Stimulated activated CD8-positive, alpha-beta memory T cell treated with anti-CD3 and anti-CD28 coated beads, Interleukin-15, amount 100 ng/mL, for 24 hours (primary cell): ENCODE measurements at regions not wholly inside any gene's neighbourhood (a gene's known extent, or its start where the extent isn't known, plus 50 kb on each side); places are given as distances from the start of the nearest gene placed in this dataset.
A peak's percentile ranks its signal among the peaks of the same experiment; 100 is the strongest.
"Not testable (repeated sequence)": the region's sequence is repeated elsewhere in the genome, so short reads cannot be mapped to it uniquely, and the experiment has no call there.

Experiments
- DNase-seq: peaks from one replicate; pipeline ENCODE4 v3.0.0-alpha.2; 2020; ENCODE audit warnings: low read depth

DNA sequence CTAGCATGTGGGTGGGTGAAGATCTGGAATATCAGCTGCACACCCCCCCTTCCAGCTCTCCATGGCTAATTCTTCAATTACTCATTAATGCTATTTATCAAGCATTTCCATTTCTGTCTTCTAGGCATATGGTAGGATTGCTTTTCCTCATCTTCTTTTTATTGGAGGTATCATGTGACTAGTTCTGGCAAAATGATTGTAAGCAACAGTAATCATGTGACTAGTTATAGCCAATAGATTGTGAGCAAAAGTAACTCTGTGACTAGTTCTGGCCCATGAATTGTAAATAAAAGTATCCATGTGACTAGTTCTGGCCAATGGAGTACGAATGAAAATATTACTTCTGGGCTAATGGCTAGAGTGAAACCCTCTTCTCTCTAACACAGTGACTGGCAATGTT, 107.0 kb upstream of the TMEM132E start:
- DNase-seq = no peak

DNA sequence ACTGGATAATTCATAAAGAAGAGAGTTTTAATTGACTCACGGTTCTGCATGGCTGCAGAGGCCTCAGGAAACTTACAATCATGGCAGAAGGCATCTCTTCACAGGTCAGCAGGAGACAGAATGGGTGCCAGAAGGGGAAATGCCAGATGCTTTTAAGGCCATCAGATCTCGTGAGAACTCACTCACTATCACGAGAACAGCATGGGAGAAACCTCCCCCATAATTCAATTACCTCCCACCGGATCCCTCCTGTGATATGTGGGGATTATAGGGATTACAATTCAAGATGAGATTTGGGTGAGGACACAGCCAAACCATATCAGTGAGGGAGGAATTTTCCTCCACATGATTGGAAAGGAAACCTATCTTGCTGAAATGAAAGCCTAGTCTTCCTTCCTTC, 108.1 kb upstream of the TMEM132E start:
- DNase-seq = not testable (repeated sequence)

GRCh38 chr17:34465789-34466188, 102.8 kb upstream of the CCL1 start:
- no peak for DNase-seq

- no peak for DNase-seq
Measured at GRCh38 chr17:34464812-34465211, 101.8 kb upstream of the CCL1 start.

DNA sequence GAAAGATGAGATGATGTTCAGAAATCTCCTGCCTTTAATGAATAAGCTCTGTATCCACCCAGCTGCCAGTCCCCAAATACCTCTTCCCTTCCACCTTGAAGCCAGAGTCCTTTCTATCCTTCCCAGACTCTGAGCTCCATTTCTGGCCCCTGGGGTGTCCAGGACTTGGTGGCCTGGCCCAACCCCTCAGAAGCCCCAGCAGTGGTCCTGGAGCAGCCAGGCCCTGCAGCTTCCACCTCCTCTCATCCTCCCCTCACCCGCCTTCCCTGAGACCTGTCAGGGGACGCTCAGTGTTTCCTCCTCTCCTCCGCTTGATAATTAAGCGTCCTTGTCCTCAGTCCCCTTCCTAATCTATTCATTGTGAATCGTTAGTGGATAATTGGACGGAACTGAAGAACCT, 95.2 kb upstream of the CCL1 start:
- DNase-seq = no peak

DNA sequence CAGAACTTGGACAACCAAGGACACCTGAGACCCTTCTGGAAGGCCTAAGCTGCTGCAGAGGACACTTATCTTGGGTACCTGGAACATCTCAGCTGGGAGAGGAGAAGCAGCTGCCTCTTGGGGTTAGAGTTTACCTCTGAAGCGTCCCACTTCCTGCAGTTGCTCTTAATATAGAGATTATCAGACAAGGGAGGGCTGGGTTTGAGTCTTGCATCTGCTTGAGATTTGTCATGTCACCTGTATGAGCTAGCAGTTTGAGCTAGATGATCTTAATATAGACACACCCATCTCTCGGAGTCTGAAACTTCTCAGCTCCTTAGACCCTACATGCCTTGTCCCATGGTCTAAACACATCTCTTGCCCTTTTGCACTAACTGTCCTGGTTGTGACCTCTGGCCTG, 93.1 kb upstream of the CCL1 start:
- no peak for DNase-seq

DNA sequence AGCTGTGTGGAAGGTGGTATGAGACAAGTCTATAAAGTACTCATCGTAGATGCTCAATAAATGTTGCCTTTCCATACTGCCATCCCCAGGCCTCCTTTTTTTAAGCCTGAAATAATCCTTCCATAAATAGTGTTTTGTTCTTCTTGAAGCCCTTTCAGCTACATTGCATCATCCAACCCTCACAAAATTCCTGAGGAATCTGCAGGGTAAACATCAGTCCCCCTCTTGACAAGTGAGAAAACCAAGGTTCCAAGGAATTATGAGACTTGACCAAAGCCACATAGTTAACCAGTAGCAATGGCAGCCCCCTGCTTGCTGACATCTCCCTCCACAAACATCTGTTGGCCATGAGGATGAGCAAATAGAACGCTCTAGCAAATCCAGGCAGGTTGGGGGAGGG, 89.7 kb upstream of the CCL1 start:
- no peak for DNase-seq

DNA sequence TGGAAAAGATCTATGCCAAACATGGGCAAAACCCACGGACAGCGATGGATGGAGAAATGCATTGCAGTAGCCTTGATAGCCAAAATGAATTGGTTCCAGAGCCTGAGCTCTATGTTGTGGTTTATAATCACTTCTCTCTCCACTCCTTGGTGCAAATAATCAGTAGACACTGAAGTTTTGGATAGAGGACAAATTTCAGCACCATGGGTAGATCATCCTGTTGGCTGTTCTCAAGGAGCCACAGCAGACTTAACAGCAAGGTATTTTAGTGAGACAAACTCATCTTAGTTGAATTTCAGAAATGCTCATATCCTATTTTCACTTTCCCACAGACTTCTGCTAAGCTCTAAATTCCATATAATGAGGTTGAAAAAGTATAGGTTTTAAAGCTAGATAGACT, 88.3 kb upstream of the CCL1 start:
- DNase-seq = no peak

DNA sequence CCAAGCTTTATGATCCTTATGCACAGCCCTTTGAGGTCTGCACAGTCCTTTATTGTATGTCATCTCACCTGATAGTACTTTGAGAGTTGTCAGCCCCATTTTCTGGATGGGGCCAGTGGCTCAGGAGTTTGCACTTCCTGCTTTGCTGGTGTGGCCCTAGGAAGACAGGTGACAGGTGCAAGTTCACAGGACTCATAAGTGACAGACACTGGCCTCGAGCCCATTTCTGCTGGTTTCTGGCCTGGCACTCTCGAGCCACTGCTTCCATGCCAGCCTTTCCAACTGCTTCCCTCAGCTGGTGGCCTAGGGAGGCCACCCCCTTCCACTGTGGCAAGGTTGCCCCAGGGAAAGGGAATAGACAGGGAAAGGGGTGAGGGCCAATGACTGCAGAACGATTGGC, 84.4 kb upstream of the CCL1 start:
- DNase-seq = no peak

DNA sequence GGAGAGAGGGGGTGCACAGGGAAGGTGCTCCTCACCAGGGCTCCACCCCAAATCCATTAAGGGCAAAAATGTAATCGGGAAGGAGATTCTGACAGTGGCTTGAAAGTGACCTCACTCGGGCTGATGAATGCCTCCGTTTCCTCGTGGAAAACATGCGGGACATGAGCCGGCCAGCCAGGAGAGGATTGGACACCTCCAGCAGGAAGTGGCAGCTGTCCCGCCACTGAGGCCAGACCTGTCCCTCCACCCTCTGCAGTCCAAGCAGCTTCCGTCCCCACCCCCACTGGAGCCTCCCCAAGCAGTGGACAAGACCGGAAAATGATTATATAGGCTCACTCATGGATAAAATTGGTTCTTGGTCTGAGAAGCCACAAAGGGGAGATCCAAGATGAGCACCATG, 82.1 kb upstream of the CCL1 start:
- no peak for DNase-seq

GRCh38 chr17:34443619-34444469, 80.8 kb upstream of the CCL1 start:
- no peak for DNase-seq

- DNase-seq = no peak
Measured at GRCh38 chr17:34442387-34443111, 79.5 kb upstream of the CCL1 start.

DNA sequence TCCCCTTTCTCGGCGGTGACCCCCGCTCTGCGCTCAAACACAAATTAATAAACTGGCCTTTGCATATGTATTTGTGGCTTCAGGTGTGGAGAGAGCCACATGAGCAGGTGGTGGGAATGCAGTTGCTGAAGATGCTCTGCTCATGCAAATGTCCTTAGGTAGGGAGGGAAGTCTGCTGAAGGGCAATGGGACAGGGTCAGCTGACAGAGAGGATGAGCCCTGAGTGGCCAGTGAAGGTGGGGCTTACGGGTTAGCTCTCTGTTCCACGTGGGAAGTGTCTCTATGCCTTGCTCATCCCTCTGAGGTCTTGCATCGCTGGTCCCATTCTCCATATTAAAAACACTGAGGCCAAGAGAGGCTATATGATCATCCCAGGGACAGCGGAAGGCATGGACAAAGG, 74.2 kb upstream of the CCL1 start:
- no peak for DNase-seq

GRCh38 chr17:34436607-34437006, 73.6 kb upstream of the CCL1 start:
- DNase-seq = no peak

- DNase-seq = no peak
Measured at GRCh38 chr17:34435182-34435928, 72.3 kb upstream of the CCL1 start.

- DNase-seq = no peak
Measured at GRCh38 chr17:34434052-34434451, 71.0 kb upstream of the CCL1 start.

DNA sequence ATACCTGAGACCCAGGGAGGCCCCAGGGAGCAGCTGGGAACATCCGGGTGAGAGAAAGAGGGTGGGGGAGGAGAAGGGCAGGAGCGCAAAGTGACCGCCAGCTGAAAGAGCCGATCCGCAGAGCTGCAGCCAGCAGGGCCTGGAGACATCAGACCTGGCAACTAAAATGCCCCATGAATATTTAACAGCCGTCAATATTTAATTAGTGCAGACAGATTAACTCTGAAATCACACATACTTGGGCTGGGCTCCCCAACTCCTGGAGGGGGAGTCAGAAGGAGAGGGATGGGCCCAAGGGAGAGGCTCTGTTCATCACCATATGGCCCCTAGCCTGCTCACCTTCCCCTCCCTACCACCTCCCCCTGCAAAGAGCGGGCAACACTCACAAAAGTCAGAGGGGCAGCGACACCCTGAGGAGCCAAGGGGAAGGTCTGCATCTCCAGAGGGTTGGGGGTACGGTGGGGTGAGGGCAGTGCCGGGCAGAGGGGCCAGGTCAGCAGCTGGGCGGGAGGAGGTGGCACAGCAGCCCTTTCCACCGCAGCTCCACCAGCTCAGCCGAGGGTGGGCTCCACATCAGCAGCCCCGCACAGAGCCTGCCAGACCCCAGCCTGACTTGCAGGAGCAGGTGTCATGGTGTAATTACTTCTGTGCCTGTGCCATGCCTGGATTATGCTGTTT, 61.9 kb upstream of the CCL1 start:
- no peak for DNase-seq

DNA sequence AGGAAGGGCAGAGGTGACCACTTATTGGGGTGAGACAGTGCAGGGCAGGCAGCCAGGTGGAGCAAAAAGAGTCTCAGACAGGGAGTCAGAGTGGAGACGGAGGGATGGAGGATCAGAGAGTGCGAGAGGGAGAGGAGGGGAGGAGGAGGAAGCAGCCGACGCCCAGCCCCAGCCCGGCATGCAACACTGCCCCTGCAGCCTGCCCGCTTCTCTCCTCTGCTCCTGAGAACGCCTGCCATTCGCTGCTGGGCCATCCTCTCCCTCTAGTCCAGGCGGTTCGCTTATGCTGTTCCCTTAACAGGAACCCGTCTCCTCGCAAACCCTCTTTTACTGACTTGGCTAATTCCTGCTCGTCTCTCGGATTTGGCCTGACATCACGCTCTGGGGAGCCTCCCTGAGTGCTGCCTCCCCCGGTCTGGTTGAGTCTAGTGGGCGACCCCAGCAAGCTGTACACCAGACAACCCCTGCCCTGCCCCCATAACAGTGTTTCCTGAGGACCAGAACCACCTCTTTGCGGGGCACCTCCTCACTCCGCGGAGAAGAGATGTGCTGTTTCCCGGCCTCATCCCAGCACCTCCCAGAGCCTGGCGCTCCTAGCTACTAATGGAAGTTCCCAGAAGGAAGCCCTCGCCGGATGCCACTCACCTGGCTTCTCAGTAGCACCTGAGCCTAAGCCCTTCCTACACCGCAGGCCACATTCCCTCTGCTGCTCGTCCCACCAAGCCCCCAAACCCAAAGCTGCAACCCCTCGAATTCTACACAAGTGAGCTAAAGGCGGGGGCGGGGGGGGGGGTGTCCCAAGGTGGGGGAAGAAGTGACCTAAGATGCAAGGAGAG, 61.2 kb upstream of the CCL1 start:
- DNase-seq = no peak

GRCh38 chr17:34423315-34423714, 60.3 kb upstream of the CCL1 start:
- not testable (repeated sequence) for DNase-seq

DNA sequence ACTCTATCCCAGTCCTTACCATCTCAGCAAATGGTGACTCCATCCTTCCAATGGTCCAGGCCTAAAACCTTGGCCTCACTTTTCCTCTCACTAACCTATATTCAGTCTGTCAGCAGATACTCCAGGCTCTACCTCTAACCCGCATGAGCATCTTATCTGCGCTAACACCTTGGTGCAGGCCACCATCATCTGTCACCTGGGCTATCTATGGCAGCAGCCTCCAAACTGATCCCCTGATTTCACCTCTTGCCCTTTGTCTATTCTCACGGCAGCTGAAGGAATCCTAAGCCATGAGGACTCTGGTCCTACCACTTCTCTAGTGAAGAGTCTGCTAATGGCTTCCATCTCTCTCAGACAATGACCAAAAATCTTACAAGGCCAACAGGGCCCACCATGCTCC, 57.9 kb upstream of the CCL1 start:
- no peak for DNase-seq

GRCh38 chr17:34420254-34420766, 57.3 kb upstream of the CCL1 start:
- peak; percentile 47 for DNase-seq
